Neural progenitor cell (in vitro differentiated cells): ENCODE measurements at regions not wholly inside any gene's neighbourhood (a gene's known extent, or its start where the extent isn't known, plus 50 kb on each side); places are given as distances from the start of the nearest gene placed in this dataset.

Experiments
- DNase-seq: peaks from one replicate; pipeline ENCODE4 v3.0.0-alpha.2; 2016; ENCODE audit warnings: low spot score
- H2AFZ ChIP-seq: fragments of 200-600 bp; sonication (generic); replicated peaks from 2 replicates; pipeline ENCODE4 v1.6.1; 2016; ENCODE audit warnings: antibody characterized with exemption
- H3F3A ChIP-seq: fragments of 200-600 bp; sonication (generic); 2 replicates; pipeline ENCODE4 v1.6.1; 2016; ENCODE audit warnings: antibody characterized with exemption, low read depth
- H3K27ac ChIP-seq: fragments of 200-600 bp; sonication (generic); 2 replicates; pipeline ENCODE4 v1.5.1; 2016; ENCODE audit warnings: mild to moderate bottlenecking
- H3K27me3 ChIP-seq: fragments of 200-600 bp; sonication (generic); 2 replicates; pipeline ENCODE4 v1.6.1; 2016; ENCODE audit warnings: mild to moderate bottlenecking, moderate library complexity
- H3K36me3 ChIP-seq: fragments of 200-600 bp; sonication (generic); 2 replicates; pipeline ENCODE4 v1.5.1; 2016
- H3K4me1 ChIP-seq: fragments of 200-600 bp; sonication (generic); 2 replicates; pipeline ENCODE4 v1.6.1; 2016; ENCODE audit warnings: mixed run types
- H3K4me2 ChIP-seq: fragments of 200-600 bp; sonication (generic); 2 replicates; pipeline ENCODE4 v1.6.1; 2016
- H3K4me3 ChIP-seq: fragments of 200-600 bp; sonication (generic); 2 replicates; pipeline ENCODE4 v1.5.1; 2016
- H3K79me2 ChIP-seq: fragments of 200-600 bp; sonication (generic); 2 replicates; pipeline ENCODE4 v1.6.1; 2016; ENCODE audit warnings: low read depth
- H3K9ac ChIP-seq: fragments of 200-600 bp; sonication (generic); 2 replicates; pipeline ENCODE4 v1.6.1; 2016
- H3K9me3 ChIP-seq: fragments of 200-600 bp; sonication (generic); 2 replicates; pipeline ENCODE4 v1.5.1; 2016; ENCODE audit warnings: low read depth
- H4K20me1 ChIP-seq: fragments of 200-600 bp; sonication (generic); 2 replicates; pipeline ENCODE4 v1.6.1; 2016; ENCODE audit warnings: low read depth
- H3K27ac Mint-ChIP-seq: 3 replicates; pipeline ENCODE4 v1.8.0; 2021; ENCODE audit warnings: mixed read lengths
- H3K27me3 Mint-ChIP-seq: 2 replicates; pipeline ENCODE4 v1.8.0; 2022; ENCODE audit warnings: low read depth, mild to moderate bottlenecking, inconsistent platforms, moderate library complexity, mixed read lengths; ENCODE audit not compliant: insufficient read depth
- H3K36me3 Mint-ChIP-seq: 3 replicates; pipeline ENCODE4 v1.8.0; 2021; ENCODE audit warnings: mixed read lengths
- H3K4me1 Mint-ChIP-seq: 3 replicates; pipeline ENCODE4 v1.8.0; 2021; ENCODE audit warnings: mixed read lengths
- H3K4me3 Mint-ChIP-seq: 3 replicates; pipeline ENCODE4 v1.8.0; 2021; ENCODE audit warnings: mild to moderate bottlenecking, moderate library complexity, mixed read lengths
- H3K9me3 Mint-ChIP-seq: 3 replicates; pipeline ENCODE4 v1.8.0; 2020; ENCODE audit warnings: mixed read lengths
- EZH2 ChIP-seq: fragments of 200-600 bp; sonication (generic); IDR thresholded peaks from 2 replicates; pipeline ENCODE4 v1.6.1; 2017; ENCODE audit warnings: antibody characterized with exemption, mild to moderate bottlenecking, moderate library complexity
- EZH2phosphoT487 ChIP-seq: fragments of 200-600 bp; sonication (generic); IDR thresholded peaks from 2 replicates; pipeline ENCODE4 v1.6.1; 2017; ENCODE audit warnings: antibody characterized with exemption
- TF ChIP-seq, protein P1 (sequence below): fragments of 200-600 bp; sonication (generic); IDR thresholded peaks from 2 replicates; pipeline ENCODE4 v1.5.1; 2017; ENCODE audit warnings: antibody characterized with exemption, mild to moderate bottlenecking

DNA sequence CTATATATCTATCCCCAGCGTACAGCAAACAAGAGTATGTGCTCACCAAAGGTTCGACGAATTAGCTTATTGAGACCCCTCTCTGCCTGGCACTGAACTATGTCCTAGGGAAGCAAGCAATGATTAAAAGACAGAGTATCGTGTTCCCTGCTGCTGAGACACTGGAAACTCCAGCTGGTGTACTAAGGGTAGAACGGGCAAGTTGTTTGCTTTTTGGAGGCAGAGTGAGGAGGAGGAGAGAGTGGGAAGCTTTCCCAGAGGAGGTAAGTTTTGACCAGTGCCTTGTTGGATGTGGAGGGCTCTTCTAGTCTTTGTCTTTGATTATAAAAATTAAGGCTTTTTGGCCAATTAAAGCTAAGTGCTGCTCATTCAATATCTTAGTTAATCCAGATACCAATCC lies 61.7 kb downstream of the PJA1 start:
- H3K9me3 ChIP-seq: no peaks in the 10 kb centered on the region
- Mint-ChIP-seq H3K27ac (no peak overlapping the region), H3K27me3 (peaks cover 2% of the 10 kb centered on the region), H3K9me3 (peaks cover 11% of the 10 kb centered on the region), H3K36me3 (no peaks in the 10 kb centered on the region), H3K4me3 (no peak overlapping the region), H3K4me1 (peaks cover 32% of the 10 kb centered on the region)
- H3K9ac ChIP-seq: no peak overlapping the region
- peaks cover 7% of the 10 kb centered on the region for H3F3A ChIP-seq
- TF ChIP-seq EZH2: no peak
- TF ChIP-seq, protein P1, sequence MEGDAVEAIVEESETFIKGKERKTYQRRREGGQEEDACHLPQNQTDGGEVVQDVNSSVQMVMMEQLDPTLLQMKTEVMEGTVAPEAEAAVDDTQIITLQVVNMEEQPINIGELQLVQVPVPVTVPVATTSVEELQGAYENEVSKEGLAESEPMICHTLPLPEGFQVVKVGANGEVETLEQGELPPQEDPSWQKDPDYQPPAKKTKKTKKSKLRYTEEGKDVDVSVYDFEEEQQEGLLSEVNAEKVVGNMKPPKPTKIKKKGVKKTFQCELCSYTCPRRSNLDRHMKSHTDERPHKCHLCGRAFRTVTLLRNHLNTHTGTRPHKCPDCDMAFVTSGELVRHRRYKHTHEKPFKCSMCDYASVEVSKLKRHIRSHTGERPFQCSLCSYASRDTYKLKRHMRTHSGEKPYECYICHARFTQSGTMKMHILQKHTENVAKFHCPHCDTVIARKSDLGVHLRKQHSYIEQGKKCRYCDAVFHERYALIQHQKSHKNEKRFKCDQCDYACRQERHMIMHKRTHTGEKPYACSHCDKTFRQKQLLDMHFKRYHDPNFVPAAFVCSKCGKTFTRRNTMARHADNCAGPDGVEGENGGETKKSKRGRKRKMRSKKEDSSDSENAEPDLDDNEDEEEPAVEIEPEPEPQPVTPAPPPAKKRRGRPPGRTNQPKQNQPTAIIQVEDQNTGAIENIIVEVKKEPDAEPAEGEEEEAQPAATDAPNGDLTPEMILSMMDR: no peak
- TF ChIP-seq EZH2phosphoT487: no peak
- no peak overlapping the region for H3K4me3 ChIP-seq
- H4K20me1 ChIP-seq: no peaks in the 10 kb centered on the region
- peaks cover 17% of the 10 kb centered on the region for H3K4me1 ChIP-seq
- H3K36me3 ChIP-seq: no peaks in the 10 kb centered on the region
- DNase-seq: no peak
- no peak overlapping the region for H3K4me2 ChIP-seq
- no peak overlapping the region for H3K27ac ChIP-seq
- H3K79me2 ChIP-seq: no peaks in the 10 kb centered on the region
- no peaks in the 10 kb centered on the region for H3K27me3 ChIP-seq
- H2AFZ ChIP-seq: no peak overlapping the region

DNA sequence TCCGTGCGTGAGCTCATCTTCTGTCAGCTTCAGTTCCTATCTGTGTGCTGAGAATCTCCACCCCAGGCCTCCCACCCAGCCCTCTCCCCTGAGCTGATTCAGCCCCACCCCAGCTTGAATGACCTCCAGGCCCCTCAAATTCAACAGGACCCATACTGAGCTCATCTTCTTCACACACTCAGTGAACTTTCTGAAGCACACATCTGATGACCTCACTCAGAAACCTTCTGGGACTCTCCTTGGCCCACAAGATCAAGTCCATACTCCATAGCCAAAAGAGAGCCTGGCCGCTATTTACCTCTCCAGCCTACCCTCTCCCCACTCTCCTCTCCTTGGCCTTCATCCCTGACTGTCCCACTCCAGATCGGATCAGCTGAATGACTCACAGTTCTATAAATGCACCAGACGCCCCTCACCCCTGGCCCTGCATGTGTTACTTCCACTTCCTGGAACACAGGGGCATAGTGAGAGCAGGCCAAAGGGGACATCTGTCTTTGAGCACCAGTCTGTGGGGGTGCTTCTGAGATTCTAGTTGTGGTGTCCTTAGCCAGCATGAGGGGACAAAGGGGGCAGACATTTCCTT lies 62.5 kb downstream of the PJA1 start:
- peaks cover 12% of the 10 kb centered on the region for H3K4me1 ChIP-seq
- H3K79me2 ChIP-seq: no peaks in the 10 kb centered on the region
- peaks cover 2% of the 10 kb centered on the region for H3K27me3 Mint-ChIP-seq
- peak overlapping the region; percentile 44 for H3K27ac Mint-ChIP-seq
- no peak overlapping the region for H3K4me3 ChIP-seq
- H3K36me3 ChIP-seq: no peaks in the 10 kb centered on the region
- H3K4me3 Mint-ChIP-seq: no peak overlapping the region
- peaks cover 7% of the 10 kb centered on the region for H3F3A ChIP-seq
- no peaks in the 10 kb centered on the region for H3K9me3 ChIP-seq
- no peaks in the 10 kb centered on the region for H3K27me3 ChIP-seq
- H3K4me1 Mint-ChIP-seq: peaks cover 33% of the 10 kb centered on the region
- no peak overlapping the region for H3K9ac ChIP-seq
- no peaks in the 10 kb centered on the region for H3K36me3 Mint-ChIP-seq
- H4K20me1 ChIP-seq: no peaks in the 10 kb centered on the region
- no peak overlapping the region for H2AFZ ChIP-seq
- H3K27ac ChIP-seq: no peak overlapping the region
- TF ChIP-seq EZH2phosphoT487 (no peak), EZH2 (no peak)
- TF ChIP-seq, protein P1: no peak
- no peak overlapping the region for H3K4me2 ChIP-seq
- no peak for DNase-seq
- H3K9me3 Mint-ChIP-seq: peaks cover 11% of the 10 kb centered on the region

DNA sequence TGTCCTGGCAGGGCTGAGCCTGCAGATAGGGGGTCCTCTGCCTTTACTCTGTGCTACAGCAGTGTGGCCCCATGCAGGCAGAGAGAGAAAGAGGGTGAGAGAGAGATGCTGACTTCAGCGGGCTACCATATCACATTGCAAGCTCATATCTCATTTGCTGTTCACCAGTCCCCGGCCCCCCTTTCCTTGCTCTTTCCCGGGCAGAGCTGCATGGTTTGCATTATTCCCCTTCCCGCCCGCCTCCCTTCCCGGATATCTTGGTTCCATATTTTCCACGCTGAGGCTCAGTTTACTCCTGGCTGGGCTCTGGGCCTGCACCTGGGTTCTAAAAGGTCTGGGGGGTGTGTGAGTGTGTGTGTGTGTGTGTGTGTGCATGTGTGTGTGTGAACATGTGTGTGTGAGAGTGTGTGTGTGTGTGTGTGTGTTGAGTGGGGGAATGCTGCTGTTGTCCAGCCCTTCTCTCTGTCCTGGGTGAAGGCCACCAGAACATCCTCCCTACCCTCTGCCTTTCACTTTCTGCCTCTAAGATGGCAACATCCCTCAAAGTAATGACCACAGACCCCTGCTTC lies 63.5 kb downstream of the PJA1 start:
- Histone ChIP-seq H3K36me3 (no peaks in the 10 kb centered on the region), H3F3A (peaks cover 1% of the 10 kb centered on the region), H3K27ac (no peak overlapping the region), H2AFZ (no peak overlapping the region), H3K9me3 (no peaks in the 10 kb centered on the region), H3K4me3 (no peak overlapping the region), H3K9ac (no peak overlapping the region), H3K4me1 (peaks cover 3% of the 10 kb centered on the region), H3K79me2 (no peaks in the 10 kb centered on the region), H3K4me2 (no peak overlapping the region), H3K27me3 (no peaks in the 10 kb centered on the region), H4K20me1 (no peaks in the 10 kb centered on the region)
- Mint-ChIP-seq H3K36me3 (no peaks in the 10 kb centered on the region), H3K9me3 (peaks cover 11% of the 10 kb centered on the region), H3K27ac (no peak overlapping the region), H3K4me1 (peaks cover 33% of the 10 kb centered on the region), H3K4me3 (no peak overlapping the region), H3K27me3 (peaks cover 3% of the 10 kb centered on the region)
- DNase-seq: no peak
- TF ChIP-seq, protein P1: no peak
- no peak for TF ChIP-seq EZH2
- TF ChIP-seq EZH2phosphoT487: no peak
